Right kidney (tissue), 1 donor: ENCODE measurements at regions not wholly inside any gene's neighbourhood (a gene's known extent, or its start where the extent isn't known, plus 50 kb on each side); places are given as distances from the start of the nearest gene placed in this dataset.
"Not testable (repeated sequence)": the region's sequence is repeated elsewhere in the genome, so short reads cannot be mapped to it uniquely, and the experiment has no call there.

Experiments used
- DNase-seq: peaks from one replicate; pipeline ENCODE4 v3.0.0-alpha.2; 2016

DNA sequence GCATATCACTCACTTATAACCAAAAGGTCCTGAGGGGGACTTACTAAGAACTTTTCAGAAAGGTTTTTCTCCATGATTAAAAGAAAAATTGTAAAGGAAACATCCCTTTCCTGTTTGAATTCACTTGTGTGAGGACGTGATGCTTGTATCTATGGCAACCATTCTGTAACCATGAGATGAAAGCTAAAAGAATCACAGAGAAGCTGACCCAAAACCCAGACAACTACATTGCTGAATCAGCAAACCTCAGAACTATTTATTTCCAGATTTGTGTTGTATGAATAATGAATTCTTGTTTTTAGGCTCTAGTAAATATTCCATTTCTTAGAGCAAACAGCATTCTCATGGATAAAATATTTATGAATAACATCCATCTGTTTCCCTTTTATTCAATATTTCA is 91.2 kb downstream of the RCHY1 start:
- DNase-seq, result no peak

- DNase-seq, result no peak
Measured at GRCh38 chr4:75412746-75413145, 101.5 kb downstream of the RCHY1 start.

- DNase-seq, result no peak
Measured at GRCh38 chr4:75398501-75398900, 115.7 kb downstream of the RCHY1 start.

DNA sequence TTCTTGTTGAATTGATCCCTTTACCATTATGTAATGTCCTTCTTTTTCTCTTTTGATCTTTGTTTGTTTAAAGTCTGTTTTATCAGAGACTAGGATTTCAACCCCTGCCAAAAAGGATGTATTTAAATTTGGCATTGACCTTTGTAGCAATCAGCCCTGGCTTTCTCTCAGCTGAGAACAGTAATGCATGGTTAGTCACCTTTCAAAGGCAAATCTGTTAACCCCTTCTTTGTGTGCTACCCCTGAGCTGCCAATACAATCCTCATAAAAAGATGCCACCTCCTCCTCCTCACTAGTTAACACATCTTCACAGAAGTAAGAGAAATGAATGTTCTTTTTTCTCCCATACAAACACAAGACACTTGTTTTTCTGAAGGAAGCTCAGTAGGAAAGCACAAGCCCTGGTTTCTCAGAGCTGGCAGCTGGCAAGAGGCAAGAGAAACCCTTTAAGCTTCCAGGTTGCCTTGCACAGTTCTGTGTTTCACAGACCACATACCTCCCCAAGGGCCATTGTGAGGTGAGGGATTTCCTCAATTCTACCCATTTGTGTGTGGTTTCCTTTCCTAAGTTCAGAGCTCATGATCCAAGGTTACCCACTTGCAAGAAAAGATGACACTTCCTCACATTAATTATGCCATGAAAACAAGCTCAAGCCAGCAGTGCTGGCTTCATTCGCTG is 122.6 kb downstream of the RCHY1 start:
- DNase-seq, result no peak

DNA sequence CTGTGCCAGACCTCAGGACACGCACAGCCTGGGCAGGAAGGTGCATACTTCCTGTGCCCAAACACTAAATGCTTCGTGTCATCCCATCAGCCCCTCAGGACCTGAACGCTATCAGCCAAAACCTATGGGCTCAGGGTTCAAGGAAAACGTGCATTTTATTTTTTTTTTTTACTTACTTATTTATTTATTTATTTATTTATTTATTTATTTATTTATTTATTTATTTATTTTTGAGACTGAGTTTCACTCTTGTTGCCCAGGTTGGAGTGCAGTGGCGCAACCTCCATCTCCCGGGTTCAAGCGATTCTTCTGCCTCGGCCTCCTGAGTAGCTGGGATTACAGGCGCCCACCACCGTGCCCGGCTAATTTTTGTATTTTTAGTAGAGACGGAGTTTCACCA is 127.8 kb downstream of the RCHY1 start:
- DNase-seq, result not testable (repeated sequence)

DNA sequence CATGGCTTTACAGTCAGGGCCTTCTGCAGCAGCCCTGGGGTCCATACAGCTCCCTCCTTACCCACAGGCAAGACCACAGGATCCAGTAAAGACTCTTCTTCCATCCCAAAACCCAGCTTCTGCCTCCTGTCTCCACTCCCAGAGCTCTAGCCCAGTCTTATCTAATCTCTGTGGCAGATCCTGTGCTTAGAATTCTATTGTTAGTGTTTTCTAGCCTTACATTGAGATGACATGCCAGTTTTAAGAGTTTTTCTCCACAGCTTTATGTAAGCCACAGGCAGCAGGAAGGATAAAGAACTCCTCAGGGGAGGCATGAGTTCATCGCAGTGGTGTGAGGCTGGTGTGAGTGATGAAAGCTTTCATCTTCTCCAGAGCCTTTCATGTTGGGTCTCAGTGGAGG is 129.1 kb downstream of the RCHY1 start:
- DNase-seq, result no peak

- no peak for DNase-seq
Measured at GRCh38 chr4:75376543-75376942, 137.7 kb downstream of the RCHY1 start.

DNA sequence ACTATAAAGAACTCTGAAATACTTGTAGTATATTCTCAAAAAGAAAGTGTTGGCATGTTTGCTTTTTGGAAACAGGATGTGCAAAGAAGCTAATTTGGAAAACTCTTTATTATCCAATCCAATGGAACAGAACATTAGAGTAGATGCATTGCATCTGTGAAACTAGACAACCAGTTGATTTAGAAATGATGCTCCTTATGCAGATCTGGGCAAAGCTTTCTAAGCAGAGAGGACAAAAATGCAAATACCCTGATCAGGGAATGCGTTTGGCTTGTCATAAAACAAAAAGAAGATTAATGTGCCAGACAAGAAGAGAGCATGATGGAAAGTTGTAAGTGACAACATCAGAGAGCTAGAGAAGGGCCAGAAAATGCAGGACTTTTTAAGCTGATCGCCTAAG is 142.3 kb downstream of the RCHY1 start:
- no peak for DNase-seq

GRCh38 chr4:75370576-75370975 is 143.6 kb downstream of the RCHY1 start:
- DNase-seq, result no peak

DNA sequence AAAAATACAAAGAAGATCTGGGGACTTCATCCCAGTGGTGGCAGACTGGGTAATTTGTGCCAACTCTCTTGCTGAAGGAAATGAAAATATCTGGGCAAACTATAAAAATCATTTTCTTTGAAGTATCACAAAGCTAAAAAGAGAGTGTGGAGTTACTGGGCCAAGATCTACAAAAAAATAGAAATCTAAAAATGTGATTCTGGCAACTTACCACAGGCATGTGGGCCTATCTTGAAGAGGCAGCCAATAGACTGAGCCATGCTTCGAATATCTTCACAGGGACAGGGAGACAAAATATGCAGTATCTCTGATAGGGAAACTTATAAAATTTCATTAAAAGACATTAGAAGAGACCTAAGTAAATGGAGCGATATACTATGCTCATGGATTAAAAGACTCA is 168.8 kb downstream of the RCHY1 start:
- DNase-seq, result no peak

DNA sequence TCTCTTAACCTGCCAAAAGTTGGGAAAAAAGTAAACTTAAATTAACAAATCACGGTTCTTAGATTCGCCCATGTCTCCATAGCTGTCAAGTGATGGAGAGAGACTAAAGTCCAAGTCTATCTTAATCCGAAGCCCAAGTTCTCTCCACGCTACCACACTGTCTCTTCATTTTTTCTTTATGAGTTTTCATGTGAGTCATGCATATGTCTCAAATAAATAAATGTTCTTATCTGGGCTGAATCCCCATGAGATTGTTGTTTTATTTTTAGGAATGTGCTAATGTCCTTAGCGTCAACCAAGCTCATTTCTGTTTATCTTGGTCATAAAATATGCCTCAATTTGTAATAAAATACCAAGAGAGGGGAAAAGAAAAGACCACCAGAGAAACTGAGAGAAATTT is 169.3 kb downstream of the RCHY1 start:
- DNase-seq, result no peak

- no peak for DNase-seq
Measured at GRCh38 chr4:75343333-75343732, 170.9 kb downstream of the RCHY1 start.

- DNase-seq, result no peak
Measured at GRCh38 chr4:75340561-75340960, 173.6 kb downstream of the RCHY1 start.

GRCh38 chr4:75338352-75338880 is 175.8 kb downstream of the RCHY1 start:
- no peak for DNase-seq

DNA sequence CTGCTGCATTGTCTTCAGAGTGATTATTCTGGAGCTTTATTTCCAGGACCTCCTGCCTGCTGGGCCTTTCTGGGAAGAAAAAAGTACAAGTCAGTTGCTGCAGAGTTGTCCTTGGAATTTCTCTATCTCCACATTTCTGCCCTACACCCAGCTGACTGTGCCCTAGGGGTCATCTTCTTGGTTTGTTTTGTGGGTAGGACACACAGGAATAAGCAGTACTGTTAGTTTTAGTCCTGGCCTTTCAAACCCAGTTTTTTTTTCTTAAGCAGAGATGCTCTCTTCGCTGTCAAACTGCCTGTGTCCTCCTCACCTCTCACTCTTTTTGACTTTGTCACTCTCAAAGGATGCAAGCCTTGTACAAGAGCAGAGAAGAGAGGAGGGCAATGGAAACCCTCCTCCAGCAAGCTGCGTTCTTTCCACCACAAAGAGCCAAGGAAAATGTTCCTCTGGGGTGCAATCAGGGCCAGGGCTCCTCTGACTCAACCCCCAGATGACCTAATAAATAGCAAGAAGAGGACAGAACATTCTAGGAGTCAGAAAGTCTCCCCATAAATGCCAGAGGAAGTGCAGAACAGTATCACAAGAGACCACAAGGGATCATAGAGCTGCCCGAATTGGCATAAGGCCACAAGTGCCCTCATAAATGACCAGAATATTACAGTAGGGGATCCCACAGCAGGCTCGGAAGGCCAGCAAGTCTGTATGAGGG is 186.2 kb downstream of the RCHY1 start:
- no peak for DNase-seq

GRCh38 chr4:75325318-75325979 is 188.8 kb downstream of the RCHY1 start:
- DNase-seq, result no peak

DNA sequence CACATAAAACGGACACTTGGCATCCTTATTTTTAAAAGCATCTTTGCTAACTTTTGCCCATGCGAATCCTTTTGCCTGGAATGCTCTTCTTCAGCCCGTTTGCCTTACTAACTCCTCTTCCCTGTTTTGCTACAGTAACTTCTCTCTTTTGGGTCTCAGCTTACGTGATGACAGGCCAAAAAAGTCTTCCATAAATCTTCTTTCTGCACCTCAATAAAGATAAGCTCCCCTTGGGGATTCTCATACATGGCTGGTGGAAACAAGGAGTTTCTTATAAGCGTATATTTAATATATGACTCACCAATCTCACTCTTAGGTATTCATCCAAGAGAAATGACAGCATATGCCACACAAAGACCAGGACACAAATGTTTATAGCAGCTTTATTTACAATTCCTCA is 192.7 kb downstream of the RCHY1 start:
- no peak for DNase-seq

DNA sequence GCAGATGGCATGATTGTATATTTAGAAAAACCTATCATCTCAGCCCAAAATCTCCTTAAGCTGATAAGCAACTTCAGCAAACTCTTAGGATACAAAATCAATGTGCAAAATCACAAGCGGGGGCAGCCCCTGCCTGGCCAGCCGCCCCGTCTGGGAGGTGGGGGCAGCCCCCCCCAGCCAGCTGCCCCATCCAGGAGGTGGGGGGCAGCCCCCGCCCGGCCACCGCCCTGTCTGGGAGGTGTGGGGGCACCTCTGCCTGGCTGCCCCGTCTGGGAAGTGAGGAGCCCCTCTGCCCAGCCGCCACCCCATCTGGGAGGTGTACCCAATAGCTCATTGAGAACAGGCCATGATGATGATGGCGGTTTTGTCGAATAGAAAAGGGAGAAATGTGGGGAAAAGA is 196.6 kb downstream of the RCHY1 start:
- DNase-seq, result not testable (repeated sequence)

DNA sequence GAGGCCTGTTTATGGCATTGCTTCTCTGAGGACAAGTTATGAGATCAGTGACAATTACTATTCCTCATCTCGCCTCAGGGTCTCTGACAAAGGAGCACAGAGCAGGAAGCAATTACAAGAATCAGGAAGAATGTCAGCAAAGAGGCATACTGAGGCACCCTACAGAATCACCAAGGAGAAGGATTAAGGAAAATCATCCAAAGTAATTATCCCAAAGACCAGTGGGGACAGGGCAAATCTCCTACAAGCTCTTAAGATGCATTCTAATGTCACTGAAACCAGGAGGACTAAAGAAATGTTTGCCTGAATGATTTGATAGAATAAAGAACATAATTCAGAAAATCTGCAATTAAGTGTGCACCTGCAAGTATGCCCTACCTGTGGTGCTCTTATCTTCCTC is 206.2 kb downstream of the RCHY1 start:
- no peak for DNase-seq

- DNase-seq, result no peak
Measured at GRCh38 chr4:75306506-75306905, 207.7 kb downstream of the RCHY1 start.

- no peak for DNase-seq
Measured at GRCh38 chr4:75302648-75303047, 211.6 kb downstream of the RCHY1 start.

DNA sequence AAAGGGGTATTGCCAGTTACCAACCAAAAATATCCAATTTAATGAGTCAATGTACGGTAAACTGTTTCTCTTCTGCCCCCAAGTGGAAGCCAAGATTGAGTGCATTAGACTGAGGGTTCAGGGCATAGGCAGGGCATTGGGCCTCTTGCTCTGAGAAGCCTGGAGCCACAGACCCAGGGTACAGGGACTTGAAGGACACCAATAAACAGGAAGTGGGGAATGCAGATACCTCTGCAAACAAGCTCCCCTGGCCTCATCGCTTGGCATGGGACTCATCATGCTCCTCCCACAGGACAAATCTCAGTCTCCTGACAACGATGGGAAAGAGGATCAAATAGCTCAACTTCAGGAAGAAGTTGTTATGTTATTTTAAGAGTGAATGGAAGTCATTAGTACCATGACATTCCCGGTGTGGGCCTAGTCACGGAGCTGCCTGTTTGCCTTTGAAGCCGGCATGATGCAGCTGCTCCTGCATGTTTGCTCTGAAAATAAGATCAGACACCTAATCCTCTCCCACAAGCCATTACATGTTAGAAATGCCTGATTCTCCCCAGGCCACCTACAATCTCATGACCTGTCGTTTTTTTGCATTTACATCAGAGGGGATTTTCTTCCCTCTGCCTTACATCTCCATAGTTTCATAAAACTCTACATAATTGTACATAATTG is 224.2 kb downstream of the RCHY1 start:
- DNase-seq, result peak; percentile 13
